SK-N-SH treated with all-trans-retinoic acid at 6 μM for 48 hours (cell line): ENCODE measurements at regions not wholly inside any gene's neighbourhood (a gene's known extent, or its start where the extent isn't known, plus 50 kb on each side); places are given as distances from the start of the nearest gene placed in this dataset.

Source experiments
- CREB5 ChIP-seq: fragments of 250-450 bp; sonication (Bioruptor Pico); IDR thresholded peaks from 2 replicates; pipeline ENCODE4 v1.5.1; 2020; ENCODE audit warnings: low read depth, mild to moderate bottlenecking, moderate library complexity
- TSHZ2 ChIP-seq: fragments of 250-450 bp; sonication (Bioruptor Pico); IDR thresholded peaks from 2 replicates; pipeline ENCODE4 v1.5.0; 2020; ENCODE audit warnings: mild to moderate bottlenecking, moderate library complexity
- ZNF70 ChIP-seq: fragments of 450-650 bp; formaldehyde crosslinking; IDR thresholded peaks from 2 replicates; pipeline ENCODE4 v1.5.0; 2020; ENCODE audit warnings: mild to moderate bottlenecking, moderate library complexity

DNA sequence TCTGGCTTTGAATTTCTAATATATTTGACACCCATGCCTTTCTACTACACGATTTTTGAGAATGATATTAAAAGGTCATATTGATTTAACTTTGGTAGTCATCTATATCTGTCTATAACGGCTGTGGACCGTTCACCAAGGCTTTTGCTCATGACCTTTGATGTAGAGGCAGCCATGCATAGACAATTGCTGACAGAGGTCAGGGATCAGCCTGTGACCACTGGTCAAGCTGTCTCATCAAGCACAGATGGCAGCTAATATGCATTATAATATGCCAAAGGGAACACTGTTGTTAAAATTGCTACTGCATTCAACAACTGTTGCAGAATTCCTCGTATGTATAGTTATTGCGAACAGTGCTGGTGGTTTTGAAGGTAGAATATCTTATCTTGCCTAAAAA is 323.9 kb upstream of the DSEL start:
- TF ChIP-seq CREB5 (CRISPR knock-in tag) (no peak), ZNF70 (no peak), TSHZ2 (CRISPR knock-in tag) (no peak)
